ENCODE measurements at regions not wholly inside any gene's neighbourhood (a gene's known extent, or its start where the extent isn't known, plus 50 kb on each side); places are given as distances from the start of the nearest gene placed in this dataset.

DNA sequence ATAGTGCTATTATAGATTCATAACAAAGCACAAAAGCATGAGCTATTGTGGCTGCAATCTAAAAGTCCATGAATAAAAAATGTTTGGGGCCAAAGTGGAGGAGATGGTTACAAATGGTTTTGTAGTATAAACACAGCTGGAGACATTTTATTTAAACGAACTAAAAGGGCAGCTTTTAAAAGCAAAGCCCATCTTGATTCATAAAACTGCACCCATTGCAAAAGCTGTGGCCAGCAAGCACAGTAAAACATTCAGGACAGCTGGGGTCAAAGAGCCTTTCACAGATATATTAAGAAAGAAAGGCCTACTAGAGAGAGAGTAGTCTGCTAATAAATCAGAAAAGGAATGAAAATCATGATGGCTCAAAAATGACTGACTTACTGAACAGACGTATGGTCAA lies 520.8 kb downstream of the NUF2 start (continued):
- TF ChIP-seq ZFP37 (tag by site-specific recombination; IDR thresholded peaks at IDR 0.05) (no peak), SCRT1 (tag by site-specific recombination; IDR thresholded peaks at IDR 0.05; ENCODE audit: borderline replicate concordance) (no peak), ZNF701 (tag by site-specific recombination; IDR thresholded peaks at IDR 0.05) (no peak)
- TF ChIP-seq, protein P1, sequence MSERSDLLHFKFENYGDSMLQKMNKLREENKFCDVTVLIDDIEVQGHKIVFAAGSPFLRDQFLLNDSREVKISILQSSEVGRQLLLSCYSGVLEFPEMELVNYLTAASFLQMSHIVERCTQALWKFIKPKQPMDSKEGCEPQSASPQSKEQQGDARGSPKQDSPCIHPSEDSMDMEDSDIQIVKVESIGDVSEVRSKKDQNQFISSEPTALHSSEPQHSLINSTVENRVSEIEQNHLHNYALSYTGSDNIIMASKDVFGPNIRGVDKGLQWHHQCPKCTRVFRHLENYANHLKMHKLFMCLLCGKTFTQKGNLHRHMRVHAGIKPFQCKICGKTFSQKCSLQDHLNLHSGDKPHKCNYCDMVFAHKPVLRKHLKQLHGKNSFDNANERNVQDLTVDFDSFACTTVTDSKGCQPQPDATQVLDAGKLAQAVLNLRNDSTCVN (tag by site-specific recombination; optimal IDR thresholded peaks at IDR 0.05) = no peak
- TF ChIP-seq, protein P2, sequence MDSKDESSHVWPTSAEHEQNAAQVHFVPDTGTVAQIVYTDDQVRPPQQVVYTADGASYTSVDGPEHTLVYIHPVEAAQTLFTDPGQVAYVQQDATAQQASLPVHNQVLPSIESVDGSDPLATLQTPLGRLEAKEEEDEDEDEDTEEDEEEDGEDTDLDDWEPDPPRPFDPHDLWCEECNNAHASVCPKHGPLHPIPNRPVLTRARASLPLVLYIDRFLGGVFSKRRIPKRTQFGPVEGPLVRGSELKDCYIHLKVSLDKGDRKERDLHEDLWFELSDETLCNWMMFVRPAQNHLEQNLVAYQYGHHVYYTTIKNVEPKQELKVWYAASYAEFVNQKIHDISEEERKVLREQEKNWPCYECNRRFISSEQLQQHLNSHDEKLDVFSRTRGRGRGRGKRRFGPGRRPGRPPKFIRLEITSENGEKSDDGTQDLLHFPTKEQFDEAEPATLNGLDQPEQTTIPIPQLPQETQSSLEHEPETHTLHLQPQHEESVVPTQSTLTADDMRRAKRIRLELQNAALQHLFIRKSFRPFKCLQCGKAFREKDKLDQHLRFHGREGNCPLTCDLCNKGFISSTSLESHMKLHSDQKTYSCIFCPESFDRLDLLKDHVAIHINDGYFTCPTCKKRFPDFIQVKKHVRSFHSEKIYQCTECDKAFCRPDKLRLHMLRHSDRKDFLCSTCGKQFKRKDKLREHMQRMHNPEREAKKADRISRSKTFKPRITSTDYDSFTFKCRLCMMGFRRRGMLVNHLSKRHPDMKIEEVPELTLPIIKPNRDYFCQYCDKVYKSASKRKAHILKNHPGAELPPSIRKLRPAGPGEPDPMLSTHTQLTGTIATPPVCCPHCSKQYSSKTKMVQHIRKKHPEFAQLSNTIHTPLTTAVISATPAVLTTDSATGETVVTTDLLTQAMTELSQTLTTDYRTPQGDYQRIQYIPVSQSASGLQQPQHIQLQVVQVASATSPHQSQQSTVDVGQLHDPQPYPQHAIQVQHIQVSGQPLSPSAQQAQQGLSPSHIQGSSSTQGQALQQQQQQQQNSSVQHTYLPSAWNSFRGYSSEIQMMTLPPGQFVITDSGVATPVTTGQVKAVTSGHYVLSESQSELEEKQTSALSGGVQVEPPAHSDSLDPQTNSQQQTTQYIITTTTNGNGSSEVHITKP (tag by site-specific recombination; IDR thresholded peaks at IDR 0.05) = no peak
- TF ChIP-seq, protein P3, sequence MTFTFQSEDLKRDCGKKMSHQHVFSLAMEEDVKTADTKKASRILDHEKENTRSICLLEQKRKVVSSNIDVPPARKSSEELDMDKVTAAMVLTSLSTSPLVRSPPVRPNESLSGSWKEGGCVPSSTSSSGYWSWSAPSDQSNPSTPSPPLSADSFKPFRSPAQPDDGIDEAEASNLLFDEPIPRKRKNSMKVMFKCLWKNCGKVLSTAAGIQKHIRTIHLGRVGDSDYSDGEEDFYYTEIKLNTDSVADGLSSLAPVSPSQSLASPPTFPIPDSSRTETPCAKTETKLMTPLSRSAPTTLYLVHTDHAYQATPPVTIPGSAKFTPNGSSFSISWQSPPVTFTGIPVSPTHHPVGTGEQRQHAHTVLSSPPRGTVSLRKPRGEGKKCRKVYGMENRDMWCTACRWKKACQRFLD (tag by site-specific recombination; IDR thresholded peaks at IDR 0.05) = no peak

DNA sequence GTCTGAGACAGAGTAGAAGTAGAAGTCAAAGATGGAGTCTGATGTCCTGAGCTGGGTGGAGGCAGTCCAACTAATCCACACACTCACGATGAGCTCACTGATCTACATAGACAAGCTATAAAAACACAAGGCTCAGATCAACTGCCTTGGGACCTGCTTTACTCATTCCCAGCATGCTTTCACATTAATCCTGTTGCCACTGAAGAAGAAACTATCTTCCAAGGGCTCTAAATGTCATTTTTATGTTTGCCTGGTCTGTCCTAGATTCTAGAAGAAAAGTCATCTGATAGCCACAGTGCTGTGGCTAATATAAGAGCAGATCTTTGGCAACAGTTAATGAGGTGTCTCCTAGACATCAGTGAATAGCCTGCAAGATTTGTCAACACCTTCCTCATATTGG lies 522.7 kb downstream of the NUF2 start:
- Histone ChIP-seq H3K27ac (ENCODE audit: extremely low read depth, low read depth, low read length) (no peak overlapping the region), H3K36me3 (ENCODE audit: control insufficient read depth in 2 of 2, insufficient read depth in 1 of 2, low read length in 2 of 2) (no peaks in the 10 kb centered on the region), H3K4me1 (ENCODE audit: control insufficient read depth, insufficient read depth, low read length) (no peaks in the 10 kb centered on the region), H3K9me3 (ENCODE audit: control insufficient read depth, insufficient read depth, low read depth, low read length) (no peaks in the 10 kb centered on the region), H3K4me3 (ENCODE audit: low read depth, low read length) (no peak overlapping the region)
- TF ChIP-seq MZF1 (tag by site-specific recombination; IDR thresholded peaks at IDR 0.05; ENCODE audit: borderline replicate concordance) (no peak), SCRT1 (tag by site-specific recombination; IDR thresholded peaks at IDR 0.05; ENCODE audit: borderline replicate concordance) (no peak), KLF1 (tag by site-specific recombination; IDR thresholded peaks at IDR 0.05) (no peak), ZFP69B (tag by site-specific recombination; IDR thresholded peaks at IDR 0.05) (no peak), KLF10 (tag by site-specific recombination; IDR thresholded peaks at IDR 0.05) (no peak), ZNF600 (tag by site-specific recombination; IDR thresholded peaks at IDR 0.05) (no peak), ZNF707 (tag by site-specific recombination; IDR thresholded peaks at IDR 0.05) (no peak), ZNF624 (tag by site-specific recombination; IDR thresholded peaks at IDR 0.05) (no peak), ZNF341 (tag by site-specific recombination; IDR thresholded peaks at IDR 0.05; ENCODE audit: low read depth) (no peak), ZNF211 (tag by site-specific recombination; IDR thresholded peaks at IDR 0.05; ENCODE audit: low read depth) (no peak)
- TF ChIP-seq, protein P4, sequence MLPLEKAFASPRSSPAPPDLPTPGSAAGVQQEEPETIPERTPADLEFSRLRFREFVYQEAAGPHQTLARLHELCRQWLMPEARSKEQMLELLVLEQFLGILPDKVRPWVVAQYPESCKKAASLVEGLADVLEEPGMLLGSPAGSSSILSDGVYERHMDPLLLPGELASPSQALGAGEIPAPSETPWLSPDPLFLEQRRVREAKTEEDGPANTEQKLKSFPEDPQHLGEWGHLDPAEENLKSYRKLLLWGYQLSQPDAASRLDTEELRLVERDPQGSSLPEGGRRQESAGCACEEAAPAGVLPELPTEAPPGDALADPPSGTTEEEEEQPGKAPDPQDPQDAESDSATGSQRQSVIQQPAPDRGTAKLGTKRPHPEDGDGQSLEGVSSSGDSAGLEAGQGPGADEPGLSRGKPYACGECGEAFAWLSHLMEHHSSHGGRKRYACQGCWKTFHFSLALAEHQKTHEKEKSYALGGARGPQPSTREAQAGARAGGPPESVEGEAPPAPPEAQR (tag by site-specific recombination; IDR thresholded peaks at IDR 0.05) = no peak
- TF ChIP-seq, protein P5, sequence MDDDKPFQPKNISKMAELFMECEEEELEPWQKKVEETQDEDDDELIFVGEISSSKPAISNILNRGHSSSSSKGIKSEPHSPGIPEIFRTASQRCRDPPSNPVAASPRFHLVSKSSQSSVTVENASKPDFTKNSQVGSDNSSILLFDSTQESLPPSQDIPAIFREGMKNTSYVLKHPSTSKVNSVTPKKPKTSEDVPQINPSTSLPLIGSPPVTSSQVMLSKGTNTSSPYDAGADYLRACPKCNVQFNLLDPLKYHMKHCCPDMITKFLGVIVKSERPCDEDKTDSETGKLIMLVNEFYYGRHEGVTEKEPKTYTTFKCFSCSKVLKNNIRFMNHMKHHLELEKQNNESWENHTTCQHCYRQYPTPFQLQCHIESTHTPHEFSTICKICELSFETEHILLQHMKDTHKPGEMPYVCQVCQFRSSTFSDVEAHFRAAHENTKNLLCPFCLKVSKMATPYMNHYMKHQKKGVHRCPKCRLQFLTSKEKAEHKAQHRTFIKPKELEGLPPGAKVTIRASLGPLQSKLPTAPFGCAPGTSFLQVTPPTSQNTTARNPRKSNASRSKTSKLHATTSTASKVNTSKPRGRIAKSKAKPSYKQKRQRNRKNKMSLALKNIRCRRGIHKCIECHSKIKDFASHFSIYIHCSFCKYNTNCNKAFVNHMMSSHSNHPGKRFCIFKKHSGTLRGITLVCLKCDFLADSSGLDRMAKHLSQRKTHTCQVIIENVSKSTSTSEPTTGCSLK (tag by site-specific recombination; IDR thresholded peaks at IDR 0.05) = no peak
- ChIA-PET CTCF (no interaction called here), POLR2A (no interaction called here)

All from HEK293 (cell line).